RWPE2 (cell line): ENCODE measurements at regions not wholly inside any gene's neighbourhood (a gene's known extent, or its start where the extent isn't known, plus 50 kb on each side); places are given as distances from the start of the nearest gene placed in this dataset.
"Not testable (repeated sequence)": the region's sequence is repeated elsewhere in the genome, so short reads cannot be mapped to it uniquely, and the experiment has no call there.

ENCODE experiments used
- ATAC-seq: fragments of 200-7000 bp; cut with Tn5 transposase; 3 replicates; pipeline ENCODE4 v1.9.1; 2021; ENCODE audit warnings: low read depth
- DNase-seq: peaks from one replicate; pipeline ENCODE4 v3.0.0-alpha.2; 2020; ENCODE audit warnings: low spot score
- H3K27ac ChIP-seq: fragments of 450-650 bp; 2 replicates; pipeline ENCODE4 v1.5.1; 2017; ENCODE audit warnings: mild to moderate bottlenecking; ENCODE audit not compliant: poor library complexity, severe bottlenecking
- H3K27me3 ChIP-seq: fragments of 250-450 bp; sonication (Bioruptor Pico); 2 replicates; pipeline ENCODE4 v1.5.1; 2021; ENCODE audit warnings: mild to moderate bottlenecking, moderate library complexity; ENCODE audit not compliant: insufficient read depth, poor library complexity, severe bottlenecking
- H3K36me3 ChIP-seq: fragments of 250-450 bp; sonication (Bioruptor Pico); 2 replicates; pipeline ENCODE4 v1.5.1; 2020; ENCODE audit warnings: low read depth, mild to moderate bottlenecking, moderate library complexity
- H3K4me1 ChIP-seq: fragments of 250-450 bp; sonication (Bioruptor Pico); 2 replicates; pipeline ENCODE4 v1.5.1; 2021; ENCODE audit warnings: mild to moderate bottlenecking, moderate library complexity; ENCODE audit not compliant: insufficient read depth, poor library complexity, severe bottlenecking
- H3K4me3 ChIP-seq: fragments of 250-450 bp; sonication (Bioruptor Pico); 2 replicates; pipeline ENCODE4 v1.5.1; 2021; ENCODE audit warnings: mild to moderate bottlenecking, moderate library complexity; ENCODE audit not compliant: severe bottlenecking
- H3K9me3 ChIP-seq: fragments of 250-450 bp; sonication (Bioruptor Pico); 2 replicates; pipeline ENCODE4 v1.5.1; 2021; ENCODE audit warnings: mild to moderate bottlenecking, moderate library complexity; ENCODE audit not compliant: severe bottlenecking
- TF ChIP-seq, protein P1 (sequence below): fragments of 450-650 bp; IDR thresholded peaks from one replicate; pipeline ENCODE4 v1.5.1; 2017; ENCODE audit warnings: mild to moderate bottlenecking, moderate library complexity; ENCODE audit not compliant: poor library complexity, severe bottlenecking

GRCh38 chr1:213541641-213542040 is 446.1 kb upstream of the PROX1 start:
- TF ChIP-seq, protein P1, sequence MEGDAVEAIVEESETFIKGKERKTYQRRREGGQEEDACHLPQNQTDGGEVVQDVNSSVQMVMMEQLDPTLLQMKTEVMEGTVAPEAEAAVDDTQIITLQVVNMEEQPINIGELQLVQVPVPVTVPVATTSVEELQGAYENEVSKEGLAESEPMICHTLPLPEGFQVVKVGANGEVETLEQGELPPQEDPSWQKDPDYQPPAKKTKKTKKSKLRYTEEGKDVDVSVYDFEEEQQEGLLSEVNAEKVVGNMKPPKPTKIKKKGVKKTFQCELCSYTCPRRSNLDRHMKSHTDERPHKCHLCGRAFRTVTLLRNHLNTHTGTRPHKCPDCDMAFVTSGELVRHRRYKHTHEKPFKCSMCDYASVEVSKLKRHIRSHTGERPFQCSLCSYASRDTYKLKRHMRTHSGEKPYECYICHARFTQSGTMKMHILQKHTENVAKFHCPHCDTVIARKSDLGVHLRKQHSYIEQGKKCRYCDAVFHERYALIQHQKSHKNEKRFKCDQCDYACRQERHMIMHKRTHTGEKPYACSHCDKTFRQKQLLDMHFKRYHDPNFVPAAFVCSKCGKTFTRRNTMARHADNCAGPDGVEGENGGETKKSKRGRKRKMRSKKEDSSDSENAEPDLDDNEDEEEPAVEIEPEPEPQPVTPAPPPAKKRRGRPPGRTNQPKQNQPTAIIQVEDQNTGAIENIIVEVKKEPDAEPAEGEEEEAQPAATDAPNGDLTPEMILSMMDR, result no peak
- Histone ChIP-seq H3K27ac (no peak overlapping the region), H3K27me3 (no peaks in the 10 kb centered on the region), H3K36me3 (no peaks in the 10 kb centered on the region), H3K9me3 (no peaks in the 10 kb centered on the region), H3K4me1 (no peaks in the 10 kb centered on the region), H3K4me3 (no peak overlapping the region)
- DNase-seq (no peak), ATAC-seq (no peak)

- H3K36me3 ChIP-seq, DNase-seq, H3K27ac ChIP-seq, H3K4me3 ChIP-seq, H3K4me1 ChIP-seq, ATAC-seq, H3K27me3 ChIP-seq, H3K9me3 ChIP-seq: not testable (repeated sequence)
Observed at GRCh38 chr1:213545181-213545580, 442.6 kb upstream of the PROX1 start.

GRCh38 chr1:213549982-213550381 is 437.8 kb upstream of the PROX1 start:
- no peaks in the 10 kb centered on the region for H3K9me3 ChIP-seq
- TF ChIP-seq, protein P1, result no peak
- H3K27ac ChIP-seq, result no peak overlapping the region
- no peaks in the 10 kb centered on the region for H3K27me3 ChIP-seq
- no peaks in the 10 kb centered on the region for H3K4me1 ChIP-seq
- DNase-seq (no peak), ATAC-seq (no peak)
- H3K36me3 ChIP-seq, result no peaks in the 10 kb centered on the region
- no peak overlapping the region for H3K4me3 ChIP-seq

DNA sequence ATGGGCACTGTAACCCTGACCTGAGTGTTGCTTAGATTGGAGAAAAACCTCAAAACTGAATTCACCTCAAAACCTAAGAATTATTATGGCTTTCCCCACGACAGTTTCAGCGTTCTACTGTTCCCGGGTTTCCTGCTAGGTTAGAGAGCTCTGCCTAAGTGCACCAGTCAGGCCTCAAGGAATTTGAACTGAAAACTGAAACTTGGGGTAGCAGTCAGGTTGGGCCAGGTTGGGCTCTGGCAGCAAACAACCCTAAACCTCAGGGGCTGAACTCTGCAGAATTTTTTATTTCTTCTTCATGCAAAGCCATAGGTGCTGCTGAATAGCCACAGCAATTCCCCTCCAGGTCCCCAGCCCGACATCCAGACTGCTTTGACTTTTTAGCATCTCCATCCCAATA is 437.0 kb upstream of the PROX1 start:
- H3K4me1 ChIP-seq, result no peaks in the 10 kb centered on the region
- H3K27ac ChIP-seq, result no peak overlapping the region
- DNase-seq (no peak), ATAC-seq (no peak)
- no peak overlapping the region for H3K4me3 ChIP-seq
- H3K9me3 ChIP-seq, result no peaks in the 10 kb centered on the region
- TF ChIP-seq, protein P1, result no peak
- no peaks in the 10 kb centered on the region for H3K36me3 ChIP-seq
- no peaks in the 10 kb centered on the region for H3K27me3 ChIP-seq

GRCh38 chr1:213552045-213552444 is 435.7 kb upstream of the PROX1 start:
- Histone ChIP-seq H3K27me3 (no peaks in the 10 kb centered on the region), H3K27ac (no peak overlapping the region), H3K4me3 (no peak overlapping the region), H3K9me3 (no peaks in the 10 kb centered on the region), H3K4me1 (no peaks in the 10 kb centered on the region), H3K36me3 (no peaks in the 10 kb centered on the region)
- no peak for ATAC-seq
- no peak for DNase-seq
- TF ChIP-seq, protein P1, result no peak
